K562 (cell line): ENCODE measurements at regions not wholly inside any gene's neighbourhood (a gene's known extent, or its start where the extent isn't known, plus 50 kb on each side); places are given as distances from the start of the nearest gene placed in this dataset.
A peak's percentile ranks its signal among the peaks of the same experiment; 100 is the strongest.

Experiments
- ARHGAP35 ChIP-seq: fragments of 450-650 bp; IDR thresholded peaks from 2 replicates; pipeline ENCODE4 v1.6.1; 2018; ENCODE audit not compliant: partially characterized antibody
- DPF2 ChIP-seq: fragments of 450-650 bp; IDR thresholded peaks from 2 replicates; pipeline ENCODE4 v1.6.1; 2016
- FIP1L1 ChIP-seq: fragments of 200-400 bp; formaldehyde crosslinking; IDR thresholded peaks from 2 replicates; pipeline ENCODE4 v1.6.1; 2018; ENCODE audit warnings: mild to moderate bottlenecking, low read depth, low read length; ENCODE audit not compliant: poor library complexity, severe bottlenecking
- FOS ChIP-seq: IDR thresholded peaks from 3 replicates; pipeline ENCODE4 v1.6.1; 2011; ENCODE audit not compliant: insufficient read length; ENCODE audit errors: extremely low read depth
- FOSL1 ChIP-seq: fragments of 200-800 bp; sonication (Bioruptor generic); conservative IDR thresholded peaks from 2 replicates; pipeline ENCODE4 v1.6.1; 2016; ENCODE audit warnings: missing genetic modification characterization, missing compliant biosample characterization
- FOXK2 ChIP-seq, 2 experiments: fragments of 450-650 bp; IDR thresholded peaks in 1 of 2; conservative IDR thresholded peaks in 1 of 2; 2 replicates each; pipeline ENCODE4 v1.6.1; 2016; ENCODE audit warnings: low read depth in 2 of 2, mild to moderate bottlenecking in 1 of 2
- GABPB1 ChIP-seq: sonication (generic); formaldehyde crosslinking; IDR thresholded peaks from 2 replicates; pipeline ENCODE4 v1.8.0; 2022; ENCODE audit warnings: mild to moderate bottlenecking, missing genetic modification reagents
- GTF2E2 ChIP-seq: fragments of 200-800 bp; sonication (Bioruptor generic); IDR thresholded peaks from 2 replicates; pipeline ENCODE4 v1.6.1; 2016; ENCODE audit warnings: missing genetic modification characterization, missing compliant biosample characterization
- HMGN3 ChIP-seq: IDR thresholded peaks from 2 replicates; pipeline ENCODE4 v1.6.1; 2011; ENCODE audit warnings: borderline replicate concordance, low read depth, mild to moderate bottlenecking, mixed read lengths, low read length; ENCODE audit not compliant: insufficient read length; ENCODE audit errors: extremely low read depth
- ID3 ChIP-seq, 2 experiments: fragments of 250-450 bp in 1 of 2; fragments of 450-650 bp in 1 of 2; sonication (Bioruptor Pico) in 1 of 2; IDR thresholded peaks; 2 replicates each; pipeline versions ENCODE4 v1.6.1 to v1.8.0; 2016 to 2021; ENCODE audit warnings: mild to moderate bottlenecking in 2 of 2, moderate library complexity in 2 of 2, missing compliant biosample characterization in 1 of 2, missing genetic modification characterization in 1 of 2
- NCOA6 ChIP-seq: fragments of 450-650 bp; IDR thresholded peaks from 2 replicates; pipeline ENCODE4 v1.6.1; 2017; ENCODE audit warnings: mild to moderate bottlenecking
- POLR2AphosphoS5 ChIP-seq: IDR thresholded peaks from 2 replicates; pipeline ENCODE4 v1.6.1; 2011; ENCODE audit warnings: mild to moderate bottlenecking, low read depth, low read length, moderate library complexity; ENCODE audit not compliant: control insufficient read depth, insufficient read depth
- TCF3 ChIP-seq: sonication (generic); formaldehyde crosslinking; IDR thresholded peaks from 2 replicates; pipeline ENCODE4 v1.4.0; 2020; ENCODE audit warnings: mild to moderate bottlenecking, missing genetic modification reagents
- ZFP30 ChIP-seq: fragments of 250-450 bp; sonication (Bioruptor Pico); IDR thresholded peaks from 2 replicates; pipeline ENCODE4 v1.8.0; 2022; ENCODE audit warnings: moderate library complexity, mild to moderate bottlenecking, inconsistent platforms, borderline replicate concordance
- TF ChIP-seq, protein P1 (sequence below): fragments of 250-450 bp; sonication (Bioruptor Pico); IDR thresholded peaks from 2 replicates; pipeline ENCODE4 v1.4.0; 2020; ENCODE audit warnings: borderline replicate concordance
- TF ChIP-seq, protein P2 (sequence below): sonication (generic); formaldehyde crosslinking; IDR thresholded peaks from 2 replicates; pipeline ENCODE4 v1.8.0; 2023; ENCODE audit warnings: mild to moderate bottlenecking, missing genetic modification reagents
- TF ChIP-seq, protein P3 (sequence below): fragments of 250-450 bp; sonication (Bioruptor Pico); IDR thresholded peaks from 2 replicates; pipeline ENCODE4 v1.4.0; 2020; ENCODE audit warnings: mild to moderate bottlenecking, moderate library complexity, borderline replicate concordance

- TF ChIP-seq POLR2AphosphoS5 (no peak), NCOA6 (peak; percentile 99), FOS (no peak), DPF2 (no peak), HMGN3 (peak; percentile 23), TCF3 (peak; percentile 48), ZFP30 (no peak), GTF2E2 (no peak), ARHGAP35 (no peak), FIP1L1 (peak; percentile 86), ID3 (CRISPR knock-in tag; IDR thresholded peaks at IDR 0.05) (no peak), ID3 (tag; IDR thresholded peaks at IDR 0.05) (peak; percentile 38; the same call in 1 of the 2 replicates), FOSL1 (tag) (no peak), FOXK2 (conservative IDR thresholded peaks at IDR 0.05 in 1 of 2, IDR thresholded peaks at IDR 0.05 in 1 of 2; ENCODE audit: low read depth in 2 of 2) (no peak), GABPB1 (peak; percentile 89)
- TF ChIP-seq, protein P1, sequence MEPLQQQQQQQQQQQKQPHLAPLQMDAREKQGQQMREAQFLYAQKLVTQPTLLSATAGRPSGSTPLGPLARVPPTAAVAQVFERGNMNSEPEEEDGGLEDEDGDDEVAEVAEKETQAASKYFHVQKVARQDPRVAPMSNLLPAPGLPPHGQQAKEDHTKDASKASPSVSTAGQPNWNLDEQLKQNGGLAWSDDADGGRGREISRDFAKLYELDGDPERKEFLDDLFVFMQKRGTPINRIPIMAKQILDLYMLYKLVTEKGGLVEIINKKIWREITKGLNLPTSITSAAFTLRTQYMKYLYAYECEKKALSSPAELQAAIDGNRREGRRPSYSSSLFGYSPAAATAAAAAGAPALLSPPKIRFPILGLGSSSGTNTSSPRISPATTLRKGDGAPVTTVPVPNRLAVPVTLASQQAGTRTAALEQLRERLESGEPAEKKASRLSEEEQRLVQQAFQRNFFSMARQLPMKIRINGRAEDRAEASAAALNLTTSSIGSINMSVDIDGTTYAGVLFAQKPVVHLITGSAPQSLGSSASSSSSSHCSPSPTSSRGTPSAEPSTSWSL (CRISPR knock-in tag): no peak
- TF ChIP-seq, protein P2, sequence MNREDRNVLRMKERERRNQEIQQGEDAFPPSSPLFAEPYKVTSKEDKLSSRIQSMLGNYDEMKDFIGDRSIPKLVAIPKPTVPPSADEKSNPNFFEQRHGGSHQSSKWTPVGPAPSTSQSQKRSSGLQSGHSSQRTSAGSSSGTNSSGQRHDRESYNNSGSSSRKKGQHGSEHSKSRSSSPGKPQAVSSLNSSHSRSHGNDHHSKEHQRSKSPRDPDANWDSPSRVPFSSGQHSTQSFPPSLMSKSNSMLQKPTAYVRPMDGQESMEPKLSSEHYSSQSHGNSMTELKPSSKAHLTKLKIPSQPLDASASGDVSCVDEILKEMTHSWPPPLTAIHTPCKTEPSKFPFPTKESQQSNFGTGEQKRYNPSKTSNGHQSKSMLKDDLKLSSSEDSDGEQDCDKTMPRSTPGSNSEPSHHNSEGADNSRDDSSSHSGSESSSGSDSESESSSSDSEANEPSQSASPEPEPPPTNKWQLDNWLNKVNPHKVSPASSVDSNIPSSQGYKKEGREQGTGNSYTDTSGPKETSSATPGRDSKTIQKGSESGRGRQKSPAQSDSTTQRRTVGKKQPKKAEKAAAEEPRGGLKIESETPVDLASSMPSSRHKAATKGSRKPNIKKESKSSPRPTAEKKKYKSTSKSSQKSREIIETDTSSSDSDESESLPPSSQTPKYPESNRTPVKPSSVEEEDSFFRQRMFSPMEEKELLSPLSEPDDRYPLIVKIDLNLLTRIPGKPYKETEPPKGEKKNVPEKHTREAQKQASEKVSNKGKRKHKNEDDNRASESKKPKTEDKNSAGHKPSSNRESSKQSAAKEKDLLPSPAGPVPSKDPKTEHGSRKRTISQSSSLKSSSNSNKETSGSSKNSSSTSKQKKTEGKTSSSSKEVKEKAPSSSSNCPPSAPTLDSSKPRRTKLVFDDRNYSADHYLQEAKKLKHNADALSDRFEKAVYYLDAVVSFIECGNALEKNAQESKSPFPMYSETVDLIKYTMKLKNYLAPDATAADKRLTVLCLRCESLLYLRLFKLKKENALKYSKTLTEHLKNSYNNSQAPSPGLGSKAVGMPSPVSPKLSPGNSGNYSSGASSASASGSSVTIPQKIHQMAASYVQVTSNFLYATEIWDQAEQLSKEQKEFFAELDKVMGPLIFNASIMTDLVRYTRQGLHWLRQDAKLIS: peak; percentile 99
- TF ChIP-seq, protein P3, sequence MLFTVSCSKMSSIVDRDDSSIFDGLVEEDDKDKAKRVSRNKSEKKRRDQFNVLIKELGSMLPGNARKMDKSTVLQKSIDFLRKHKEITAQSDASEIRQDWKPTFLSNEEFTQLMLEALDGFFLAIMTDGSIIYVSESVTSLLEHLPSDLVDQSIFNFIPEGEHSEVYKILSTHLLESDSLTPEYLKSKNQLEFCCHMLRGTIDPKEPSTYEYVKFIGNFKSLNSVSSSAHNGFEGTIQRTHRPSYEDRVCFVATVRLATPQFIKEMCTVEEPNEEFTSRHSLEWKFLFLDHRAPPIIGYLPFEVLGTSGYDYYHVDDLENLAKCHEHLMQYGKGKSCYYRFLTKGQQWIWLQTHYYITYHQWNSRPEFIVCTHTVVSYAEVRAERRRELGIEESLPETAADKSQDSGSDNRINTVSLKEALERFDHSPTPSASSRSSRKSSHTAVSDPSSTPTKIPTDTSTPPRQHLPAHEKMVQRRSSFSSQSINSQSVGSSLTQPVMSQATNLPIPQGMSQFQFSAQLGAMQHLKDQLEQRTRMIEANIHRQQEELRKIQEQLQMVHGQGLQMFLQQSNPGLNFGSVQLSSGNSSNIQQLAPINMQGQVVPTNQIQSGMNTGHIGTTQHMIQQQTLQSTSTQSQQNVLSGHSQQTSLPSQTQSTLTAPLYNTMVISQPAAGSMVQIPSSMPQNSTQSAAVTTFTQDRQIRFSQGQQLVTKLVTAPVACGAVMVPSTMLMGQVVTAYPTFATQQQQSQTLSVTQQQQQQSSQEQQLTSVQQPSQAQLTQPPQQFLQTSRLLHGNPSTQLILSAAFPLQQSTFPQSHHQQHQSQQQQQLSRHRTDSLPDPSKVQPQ: no peak
Observed at GRCh38 chr5:175796536-175797499, 74.6 kb upstream of the CPLX2 start (continued).
